HG03565 (cell line): ENCODE measurements at regions not wholly inside any gene's neighbourhood (a gene's known extent, or its start where the extent isn't known, plus 50 kb on each side); places are given as distances from the start of the nearest gene placed in this dataset.

Experiments
- ATAC-seq: cut with Tn5 transposase; IDR thresholded peaks from one replicate; pipeline ENCODE4 v1.9.1; 2021; ENCODE audit warnings: mild to moderate bottlenecking, moderate library complexity; ENCODE audit not compliant: unreplicated experiment

DNA sequence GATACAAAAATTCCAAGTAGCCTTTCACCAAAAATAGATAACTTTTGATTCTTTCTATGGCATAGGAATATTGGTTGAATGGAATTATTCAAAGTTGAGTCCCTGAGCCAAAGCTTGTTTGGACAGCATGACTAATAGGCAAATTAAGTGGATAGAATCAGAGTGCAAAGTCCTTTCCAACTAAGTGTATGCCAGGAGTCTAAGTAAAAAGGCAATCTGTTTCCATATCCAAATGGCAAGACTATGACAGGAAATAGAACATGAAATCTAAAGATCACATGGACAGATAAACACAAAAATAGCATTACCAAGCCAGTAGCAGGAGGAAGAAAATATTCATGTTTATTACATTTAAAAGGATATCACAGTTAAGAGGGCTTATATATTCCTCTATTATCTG, 804.6 kb downstream of the SLITRK6 start:
- no peak for ATAC-seq

DNA sequence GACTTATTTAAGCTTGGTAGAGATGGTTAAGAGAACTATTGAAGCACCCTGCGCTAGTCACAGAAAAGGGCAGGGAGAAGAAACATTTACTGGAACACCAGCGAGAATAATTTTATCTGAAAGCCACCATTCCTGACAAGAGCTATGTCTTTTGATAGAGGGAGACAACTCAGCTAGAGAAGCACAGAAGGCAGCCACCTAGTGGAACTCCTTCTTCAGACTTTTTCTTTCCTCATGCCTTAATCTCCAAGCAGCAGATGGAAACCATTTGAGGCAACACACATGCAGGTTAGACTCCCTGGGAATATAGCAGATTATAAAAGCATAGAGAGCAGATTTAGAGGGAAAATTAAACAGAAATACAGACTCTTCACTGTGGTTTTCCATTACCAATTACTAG, 813.4 kb downstream of the SLITRK6 start:
- ATAC-seq: no peak

GRCh38 chr13:84983321-84983720, 815.9 kb downstream of the SLITRK6 start:
- no peak for ATAC-seq

- no peak for ATAC-seq
These were observed 818.6 kb downstream of the SLITRK6 start for GRCh38 chr13:84980571-84980970.

DNA sequence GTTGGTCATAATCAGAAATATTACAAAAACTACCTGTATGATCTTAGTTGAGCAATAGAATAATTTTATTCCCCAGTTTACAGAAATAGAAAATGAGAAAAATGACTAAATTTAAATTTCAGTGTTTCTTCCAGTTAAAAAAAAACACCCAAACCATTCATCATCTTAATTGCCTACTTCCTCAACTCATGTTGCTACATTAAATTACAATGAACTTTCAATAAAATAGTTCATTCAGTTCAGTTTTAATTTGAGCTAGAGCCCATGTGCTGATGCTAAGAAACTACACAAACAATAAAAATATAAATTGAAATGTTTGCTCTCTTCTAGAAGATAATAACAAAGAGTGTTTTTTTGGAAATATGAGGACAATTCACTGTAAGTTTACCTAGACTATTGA, 820.4 kb downstream of the SLITRK6 start:
- no peak for ATAC-seq

- ATAC-seq: no peak
These were observed 825.6 kb downstream of the SLITRK6 start for GRCh38 chr13:84973661-84974060.

- ATAC-seq: no peak
These were observed 826.3 kb downstream of the SLITRK6 start for GRCh38 chr13:84972907-84973306.

DNA sequence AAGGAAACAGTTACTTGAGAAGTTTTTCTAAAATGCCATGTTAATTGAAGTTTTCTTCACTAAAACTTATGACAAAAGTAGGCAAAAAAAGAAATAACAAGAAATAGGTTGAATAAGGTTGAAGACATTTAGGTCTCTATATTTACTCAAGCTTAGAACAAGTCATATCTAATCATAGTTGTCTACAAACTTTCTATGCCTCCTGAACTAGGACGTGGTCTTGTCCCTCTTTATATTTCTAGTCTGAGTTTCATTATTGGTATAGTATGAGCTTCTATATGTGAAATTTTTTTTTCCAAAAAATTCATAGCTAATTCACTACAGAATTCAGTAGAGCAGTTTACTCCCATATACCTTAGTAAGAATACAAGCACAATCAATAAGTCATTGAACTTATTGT, 836.4 kb downstream of the SLITRK6 start:
- ATAC-seq: peak; percentile 45

DNA sequence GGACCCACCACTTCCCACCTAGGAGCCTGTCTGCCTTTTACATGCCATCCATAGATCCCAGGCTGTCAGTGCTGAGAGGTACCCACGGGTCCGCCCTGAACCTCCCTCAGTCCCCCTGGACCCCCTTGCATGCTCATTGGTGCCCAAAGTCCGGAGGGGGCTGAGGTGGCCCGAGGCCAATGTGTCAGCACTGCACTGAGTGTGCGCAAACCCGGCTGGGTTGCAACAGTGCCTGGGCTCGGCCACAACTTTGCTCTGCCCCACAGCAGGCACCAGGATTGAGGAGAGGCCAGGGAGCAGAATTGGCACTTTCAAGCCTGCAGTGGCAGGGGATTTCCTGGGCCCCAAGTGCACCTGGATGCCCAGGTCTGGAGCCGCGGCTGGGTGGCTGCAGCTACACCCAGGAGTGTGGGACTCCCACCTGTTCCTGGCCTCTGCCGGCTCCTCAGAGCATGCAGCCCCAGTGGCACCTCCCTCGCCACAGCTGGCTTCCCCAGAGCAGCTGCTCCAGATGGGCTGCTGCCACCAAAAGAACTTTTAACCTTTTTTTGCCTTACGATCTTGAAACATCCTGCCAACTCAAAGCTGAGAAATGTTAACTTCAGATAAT, 837.0 kb downstream of the SLITRK6 start:
- ATAC-seq: no peak

DNA sequence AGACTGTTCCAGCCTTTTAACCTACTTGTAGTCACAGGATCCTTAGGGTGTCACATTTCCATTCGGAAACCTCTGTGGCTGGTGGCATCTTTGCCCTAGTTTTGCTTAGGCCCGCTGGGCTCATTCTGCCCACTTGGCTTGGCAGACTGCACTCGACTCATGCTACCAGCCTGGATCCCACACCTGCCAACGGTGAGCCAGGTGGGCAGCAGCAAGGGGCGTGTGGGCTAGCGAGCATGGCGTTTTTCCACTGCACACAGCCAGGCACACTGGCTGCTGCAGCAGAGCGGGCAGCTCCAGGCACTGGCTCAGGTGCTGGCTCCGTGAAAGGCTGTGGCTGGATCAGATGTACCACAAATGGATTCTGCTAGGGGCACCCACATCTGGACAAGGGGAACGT, 838.2 kb downstream of the SLITRK6 start:
- no peak for ATAC-seq

- no peak for ATAC-seq
These were observed 839.4 kb downstream of the SLITRK6 start for GRCh38 chr13:84959818-84960217.

DNA sequence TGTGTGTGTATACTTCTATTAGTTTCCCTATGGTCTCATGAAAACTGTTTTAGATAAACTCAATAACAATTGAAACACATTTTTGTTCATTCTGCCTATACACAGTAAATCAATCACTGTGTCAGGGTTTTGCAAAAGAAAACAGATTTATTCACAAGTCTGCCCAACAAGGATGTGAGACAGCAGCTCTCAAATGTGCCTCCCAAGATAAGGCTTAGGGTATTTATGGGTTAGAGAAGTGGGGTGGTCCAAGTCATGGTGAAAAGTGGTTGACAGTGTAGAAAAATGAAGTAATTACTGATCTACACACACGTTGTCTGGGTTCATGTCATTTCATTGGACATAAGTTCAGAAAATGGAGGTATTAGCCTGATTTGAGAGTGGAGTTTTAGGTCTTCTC, 844.6 kb downstream of the SLITRK6 start:
- ATAC-seq: no peak

DNA sequence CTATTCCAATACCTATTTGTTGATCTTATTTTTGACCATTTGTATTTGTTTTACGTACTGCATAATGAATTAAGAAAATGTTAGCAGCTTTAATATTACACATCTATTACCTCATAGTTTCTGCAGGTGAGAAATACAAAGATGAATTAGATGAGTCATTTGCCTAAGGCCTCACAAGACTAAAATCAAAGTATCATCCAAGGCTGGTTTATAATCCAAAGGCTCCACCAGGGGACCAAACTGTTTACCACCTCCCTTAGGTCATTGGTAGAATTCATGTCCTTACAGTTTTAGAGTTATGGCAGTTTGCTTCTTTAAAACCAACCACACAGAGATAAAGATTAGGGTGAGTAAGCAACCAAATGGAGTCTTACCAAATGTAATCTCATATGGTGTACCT, 848.1 kb downstream of the SLITRK6 start:
- ATAC-seq: no peak

DNA sequence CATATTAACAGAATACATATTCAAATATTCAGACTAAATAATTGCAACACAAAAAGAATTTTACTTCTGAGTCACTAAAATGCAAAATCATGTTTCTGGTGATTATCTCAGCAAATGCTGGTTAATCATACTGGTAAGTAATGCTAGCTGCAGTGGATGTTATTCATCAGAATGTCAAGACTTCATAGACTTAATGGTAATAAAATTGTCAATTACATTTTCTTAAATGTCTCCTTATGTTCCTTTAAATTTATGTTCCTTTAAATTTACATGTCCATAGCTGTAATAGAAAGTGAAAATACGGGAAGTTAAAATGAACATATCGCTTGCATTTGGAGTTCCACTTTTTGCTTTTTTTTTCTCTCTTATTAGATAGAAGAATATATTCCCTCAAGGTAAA, 853.0 kb downstream of the SLITRK6 start:
- ATAC-seq: no peak

- ATAC-seq: no peak
These were observed 858.4 kb downstream of the SLITRK6 start for GRCh38 chr13:84940798-84941197.

DNA sequence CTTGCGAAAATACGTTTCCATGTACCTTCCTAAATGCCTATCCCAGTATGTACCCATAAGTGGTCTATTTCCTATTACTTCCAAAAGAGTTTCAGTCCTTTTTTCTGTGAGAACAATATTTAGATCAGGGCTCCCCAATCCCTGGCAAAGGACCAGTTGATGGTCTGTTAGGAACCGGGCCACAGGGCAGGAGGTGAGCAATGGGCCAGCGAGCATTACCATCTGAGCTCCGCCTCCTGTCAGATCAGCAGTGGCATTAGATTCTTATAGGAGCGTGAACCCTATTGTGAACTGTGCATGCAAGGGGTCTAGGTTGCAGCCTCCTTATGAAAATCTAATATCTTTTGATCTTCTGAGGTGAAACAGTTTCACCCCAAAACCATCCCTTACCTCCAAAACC, 859.1 kb downstream of the SLITRK6 start:
- ATAC-seq: no peak

GRCh38 chr13:84934911-84935310, 864.3 kb downstream of the SLITRK6 start:
- no peak for ATAC-seq

DNA sequence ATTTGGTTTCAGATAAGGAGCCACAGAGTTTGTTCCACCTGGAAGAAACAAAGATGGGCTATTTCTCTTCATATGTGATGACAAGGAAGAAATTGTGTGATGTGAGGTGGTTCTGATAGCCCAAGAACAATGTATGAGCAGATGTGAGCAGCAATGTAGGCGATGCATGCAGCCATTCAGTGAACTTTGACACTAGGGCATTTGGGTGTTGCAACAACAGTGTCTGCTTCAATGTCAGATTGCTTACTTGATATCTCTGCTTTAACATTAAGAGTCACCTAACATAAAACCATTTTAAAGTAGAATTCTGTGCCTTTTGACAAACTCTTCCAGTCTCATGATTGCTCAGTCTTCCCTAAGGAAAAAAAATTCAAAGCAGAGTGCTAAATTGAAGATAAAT, 865.4 kb downstream of the SLITRK6 start:
- ATAC-seq: no peak

DNA sequence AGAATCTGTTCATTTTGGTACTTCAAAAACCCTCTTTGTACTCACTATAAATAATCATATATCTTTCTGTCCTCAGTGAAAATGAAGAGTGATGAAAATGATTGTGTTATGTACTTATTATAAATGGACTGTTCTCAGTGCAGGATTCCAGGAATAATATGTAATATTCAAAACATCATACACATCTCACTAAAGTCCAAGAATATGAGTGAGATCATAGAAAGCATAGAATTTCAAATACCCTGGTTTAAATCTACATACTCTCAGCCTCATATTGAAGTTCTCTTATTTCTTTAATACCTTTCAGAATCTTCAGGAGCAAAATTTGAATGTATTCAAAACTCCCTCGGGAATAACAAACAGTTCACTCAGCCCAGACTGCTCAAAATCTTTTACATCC, 868.0 kb downstream of the SLITRK6 start:
- ATAC-seq: no peak

DNA sequence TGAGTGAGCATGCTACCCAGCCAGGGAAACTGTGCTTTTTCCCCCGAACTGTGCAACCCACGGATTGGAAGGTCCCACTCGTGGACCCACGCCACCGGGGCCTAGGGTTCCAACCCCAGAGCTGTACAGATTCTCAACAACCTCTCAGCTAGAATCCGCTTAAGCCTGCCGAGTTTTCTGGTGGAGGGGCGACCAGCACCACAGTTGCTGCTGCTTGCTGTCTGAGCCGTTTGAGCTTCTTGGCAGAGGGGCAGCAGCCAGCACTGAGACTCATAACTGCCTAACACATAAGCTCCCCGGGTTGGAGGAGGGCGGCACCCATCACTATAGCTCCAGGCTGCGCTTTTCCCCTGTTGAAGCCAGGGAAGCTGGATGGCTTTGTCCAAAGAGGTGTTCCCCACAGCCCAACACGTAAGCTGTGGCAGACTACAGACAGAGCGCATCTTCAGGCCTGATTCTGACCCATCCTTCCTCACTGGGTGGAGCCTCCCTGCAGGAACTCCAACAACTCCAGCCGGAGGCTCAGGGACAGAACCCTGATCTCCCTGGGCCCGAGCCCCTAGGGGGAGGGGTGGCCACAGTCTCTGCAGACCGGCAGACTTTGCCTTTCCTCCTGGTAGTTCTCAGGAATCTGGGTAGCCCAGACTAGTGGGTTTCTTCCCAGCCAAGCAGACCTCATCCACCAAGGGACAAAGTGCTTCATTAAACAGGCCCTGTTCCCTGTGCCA, 871.6 kb downstream of the SLITRK6 start:
- ATAC-seq: no peak

DNA sequence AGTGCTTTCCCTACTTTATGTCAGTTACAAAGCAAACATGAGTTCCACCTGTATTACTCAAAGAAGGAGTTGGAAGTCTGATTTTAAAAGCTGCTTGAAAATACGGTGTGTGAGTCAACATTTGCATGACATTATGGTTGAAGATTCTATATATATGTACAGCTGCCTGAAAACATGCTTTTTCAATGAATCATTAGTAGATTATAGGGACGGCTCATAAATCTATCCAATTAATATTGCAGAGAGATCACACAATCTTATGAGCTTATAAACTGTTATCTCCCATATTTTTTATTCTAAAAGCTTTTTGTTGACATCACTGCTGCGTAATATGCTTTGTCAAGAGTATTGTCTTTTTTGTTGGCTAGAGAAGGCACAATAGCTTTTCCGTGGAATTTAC, 873.8 kb downstream of the SLITRK6 start:
- ATAC-seq: no peak

GRCh38 chr13:84923831-84924230, 875.4 kb downstream of the SLITRK6 start:
- ATAC-seq: no peak
